Mucosa of descending colon (tissue), 3 donors: ENCODE measurements at regions not wholly inside any gene's neighbourhood (a gene's known extent, or its start where the extent isn't known, plus 50 kb on each side); places are given as distances from the start of the nearest gene placed in this dataset.

Experiments
- ATAC-seq: fragments of 200-7000 bp; cut with Tn5 transposase; one replicate; pipeline ENCODE4 v1.9.1; 2020; ENCODE audit warnings: mild to moderate bottlenecking, moderate library complexity
- DNase-seq, 3 donors: peaks; one replicate each; pipeline ENCODE4 v3.0.0-alpha.2; 2020
- H3K36me3 ChIP-seq: fragments of 200-600 bp; one replicate; pipeline ENCODE4 v1.8.0; 2021; ENCODE audit warnings: low read depth, mild to moderate bottlenecking
- H3K4me1 ChIP-seq: fragments of 200-600 bp; one replicate; pipeline ENCODE4 v1.8.0; 2021; ENCODE audit warnings: low read depth, mild to moderate bottlenecking
- H3K4me3 ChIP-seq: fragments of 200-600 bp; one replicate; pipeline ENCODE4 v1.8.0; 2021; ENCODE audit warnings: mild to moderate bottlenecking
- H3K9me3 ChIP-seq: fragments of 200-600 bp; one replicate; pipeline ENCODE4 v1.8.0; 2021; ENCODE audit warnings: mild to moderate bottlenecking
- CTCF ChIP-seq: fragments of 200-600 bp; IDR thresholded peaks from one replicate; pipeline ENCODE4 v1.8.0; 2022; ENCODE audit warnings: antibody characterized with exemption, mild to moderate bottlenecking
- intact Hi-C, 2 donors: fragments of 100-400 bp; cut with DNase I in 1 of 2; cut with micrococcal nuclease in 1 of 2; formaldehyde crosslinking; loops; one replicate each; pipeline versions ENCODE4 v1.11.0 to v1.11.1; 2022; cut with DNase I, micrococcal nuclease
- donor health status: DM: no; HTN: no; CAD: no; lungs with moderate emphysema.
- donor health status: DM: no; HTN: no; CAD: no.
- donor health status: DM: no; HTN: yes; CAD: no.

DNA sequence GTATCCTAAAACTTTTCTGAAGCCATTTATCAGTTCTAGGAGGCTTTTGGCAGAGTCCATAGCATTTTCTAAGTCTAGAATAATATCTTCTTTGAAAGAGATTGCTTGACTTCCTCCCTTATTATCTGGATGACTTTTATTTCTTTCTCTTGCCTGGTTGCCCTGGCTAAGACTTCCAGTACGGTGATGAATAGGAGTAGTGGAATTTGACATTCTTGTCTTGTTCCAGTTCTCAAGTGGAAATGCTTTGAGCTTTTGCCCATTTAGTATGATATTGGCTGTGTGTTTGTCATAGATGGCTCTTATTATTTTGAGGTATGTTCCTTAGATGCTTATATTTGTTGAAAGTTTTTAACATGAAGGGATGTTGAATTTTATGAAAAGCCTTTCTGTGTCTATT is 1647.9 kb downstream of the PLA2G4A start:
- no peak for ATAC-seq

DNA sequence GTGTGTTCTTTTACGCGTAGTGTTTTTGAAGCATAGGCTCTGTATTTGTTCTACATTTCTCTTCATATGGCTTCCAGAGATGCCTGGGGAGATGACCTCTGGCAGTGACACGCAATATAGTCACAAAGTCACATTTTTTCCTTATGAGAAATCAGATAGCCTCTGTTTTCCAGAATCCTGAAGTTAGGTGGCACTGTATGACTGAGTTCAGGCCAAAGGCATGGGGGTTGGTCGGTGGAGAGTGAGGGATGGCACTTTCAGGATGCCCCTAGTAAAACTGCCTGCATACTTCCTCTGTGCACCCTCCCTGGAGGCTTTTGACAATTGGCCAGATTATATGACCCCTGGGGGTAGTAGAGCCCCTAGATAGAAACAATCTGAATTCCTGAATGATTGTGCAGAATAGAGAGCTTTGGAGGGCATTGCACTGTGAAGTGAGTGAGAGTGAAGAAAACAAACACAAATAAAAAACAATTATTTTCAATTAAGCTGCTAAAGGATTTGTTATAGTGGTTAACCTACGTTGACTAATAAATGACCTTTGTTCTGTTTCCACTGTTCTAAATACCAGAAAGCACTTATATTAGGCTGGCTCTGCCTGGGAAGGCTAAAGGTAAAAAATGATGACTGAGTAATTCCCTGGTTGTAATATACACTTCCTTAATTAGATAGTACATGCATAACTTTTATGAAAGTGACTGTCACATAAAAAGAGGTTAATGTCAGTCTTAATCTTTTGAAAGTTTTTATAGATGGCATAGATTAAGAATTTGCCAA is 1660.8 kb downstream of the PLA2G4A start:
- intact Hi-C loops = no loop called here
- no peaks in the 10 kb centered on the region for H3K4me1 ChIP-seq
- no peak overlapping the region for H3K4me3 ChIP-seq
- H3K9me3 ChIP-seq = peaks cover 8% of the 10 kb centered on the region
- DNase-seq = no peak
- H3K36me3 ChIP-seq = no peaks in the 10 kb centered on the region
- no peak for TF ChIP-seq CTCF
- no peak for ATAC-seq

More for the DNA sequence above, 1647.9 kb downstream of the PLA2G4A start:
- intact Hi-C loops = no loop called here
- H3K9me3 ChIP-seq = no peaks in the 10 kb centered on the region
- TF ChIP-seq CTCF = no peak
- H3K4me3 ChIP-seq = no peak overlapping the region
- no peaks in the 10 kb centered on the region for H3K4me1 ChIP-seq
- DNase-seq = no peak
- no peaks in the 10 kb centered on the region for H3K36me3 ChIP-seq

DNA sequence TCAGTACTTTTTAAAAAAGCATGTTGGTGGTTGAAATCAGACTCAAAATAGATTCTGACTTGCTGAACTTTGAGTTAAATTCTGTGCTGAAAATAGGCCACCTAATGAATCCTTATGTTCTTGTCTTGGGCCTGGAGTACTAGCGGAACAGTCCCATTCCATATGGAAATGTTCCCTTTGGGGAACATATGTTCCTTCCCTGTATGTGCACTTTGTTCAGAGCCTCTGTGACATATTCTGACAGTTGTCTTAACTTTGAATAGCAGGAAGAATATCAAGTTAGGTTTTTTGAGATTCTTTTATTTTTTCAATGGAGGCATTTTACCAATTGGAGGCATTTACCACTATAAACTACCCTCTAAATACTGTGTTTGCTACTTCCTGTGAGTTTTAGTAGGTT is 1667.8 kb downstream of the PLA2G4A start:
- TF ChIP-seq CTCF = no peak
- ATAC-seq (no peak), DNase-seq (no peak)
- Histone ChIP-seq H3K4me3 (no peak overlapping the region), H3K4me1 (no peaks in the 10 kb centered on the region), H3K9me3 (peaks cover 24% of the 10 kb centered on the region), H3K36me3 (no peaks in the 10 kb centered on the region)
- intact Hi-C loops = no loop called here

DNA sequence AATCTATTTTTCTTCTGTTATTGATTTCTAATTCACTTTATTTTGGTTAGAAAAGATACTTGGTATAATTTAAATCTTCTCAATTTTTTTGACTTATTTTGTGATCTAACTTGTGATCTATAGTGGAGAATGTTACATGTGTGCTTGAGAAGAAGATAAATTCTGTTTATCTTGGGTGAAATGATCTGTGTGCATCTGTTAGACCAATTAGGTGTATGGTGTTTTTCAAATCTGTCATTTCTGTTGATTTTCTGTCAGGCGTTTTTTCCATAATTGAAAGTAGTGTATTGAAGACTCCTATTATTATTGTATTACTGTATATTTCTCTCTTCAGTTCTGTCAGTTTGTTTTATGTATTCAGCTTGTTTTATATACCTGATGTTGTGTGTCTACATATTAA is 1668.3 kb downstream of the PLA2G4A start:
- DNase-seq (no peak), ATAC-seq (no peak)
- H3K4me1 ChIP-seq = no peaks in the 10 kb centered on the region
- no peak for TF ChIP-seq CTCF
- H3K9me3 ChIP-seq = peaks cover 24% of the 10 kb centered on the region
- intact Hi-C loops = no loop called here
- H3K4me3 ChIP-seq = no peak overlapping the region
- no peaks in the 10 kb centered on the region for H3K36me3 ChIP-seq

GRCh38 chr1:188499690-188500089 is 1670.9 kb downstream of the PLA2G4A start:
- intact Hi-C loops = no loop called here
- H3K4me1 ChIP-seq = no peaks in the 10 kb centered on the region
- H3K36me3 ChIP-seq = no peaks in the 10 kb centered on the region
- H3K9me3 ChIP-seq = peaks cover 16% of the 10 kb centered on the region
- DNase-seq (no peak), ATAC-seq (no peak)
- no peak for TF ChIP-seq CTCF
- no peak overlapping the region for H3K4me3 ChIP-seq
